ENCODE measurements at regions not wholly inside any gene's neighbourhood (a gene's known extent, or its start where the extent isn't known, plus 50 kb on each side); places are given as distances from the start of the nearest gene placed in this dataset.

DNA sequence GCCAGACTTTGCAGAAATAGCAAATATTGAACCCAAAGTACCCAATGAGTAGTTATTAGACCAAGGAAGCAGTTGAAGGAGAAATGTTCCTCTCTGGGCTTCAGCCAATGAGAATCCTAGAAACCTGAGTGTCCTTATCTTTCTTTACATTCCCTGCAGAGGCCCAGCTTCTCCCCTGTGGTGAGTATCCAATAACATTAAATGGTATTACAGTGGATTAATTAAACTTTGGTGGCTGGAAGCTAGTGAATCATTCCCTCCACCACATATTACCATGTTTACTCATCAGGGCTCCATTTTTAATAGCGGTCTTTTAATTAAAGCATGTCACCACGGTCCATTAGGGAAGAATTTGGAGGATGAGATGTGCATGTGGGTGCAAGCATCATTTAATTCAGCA lies 74.0 kb downstream of the UNC5CL start:
- Histone ChIP-seq H3K4me2 (ENCODE audit: insufficient read depth in 1 of 2, low read depth in 2 of 2, low read length in 2 of 2) (no peak overlapping the region), H2AK5ac (ENCODE audit: low read depth, low read length) (no peak overlapping the region), H3K4ac (replicated peaks; ENCODE audit: insufficient read length, low read depth, low read length) (no peak overlapping the region), H4K91ac (replicated peaks; ENCODE audit: insufficient read length, low read length) (no peak overlapping the region), H3K18ac (ENCODE audit: extremely low read depth, low read length) (no peak overlapping the region), H3K9ac (replicated peaks in 1 of 4; ENCODE audit: extremely low read depth in 1 of 4, low read depth in 3 of 4, low read length in 3 of 4) (no peak overlapping the region), H3K9me3 (ENCODE audit: insufficient read depth in 2 of 2, low read depth in 1 of 2, low read length in 1 of 2) (no peaks in the 10 kb centered on the region), H4K5ac (ENCODE audit: insufficient read length, low read depth, low read length) (no peak overlapping the region), H3K27ac (ENCODE audit: low read depth, low read length) (no peak overlapping the region), H4K8ac (ENCODE audit: extremely low read depth, insufficient read depth, low read length) (no peak overlapping the region), H3K27me3 (replicated peaks in 1 of 4; ENCODE audit: control insufficient read depth in 3 of 4, extremely low read depth in 1 of 4, insufficient read depth in 3 of 4, low read length in 3 of 4) (no peaks in the 10 kb centered on the region), H2BK12ac (ENCODE audit: low read depth, low read length) (no peak overlapping the region), H3K4me1 (replicated peaks in 1 of 4; ENCODE audit: control insufficient read depth in 3 of 4, insufficient read depth in 4 of 4, low read length in 3 of 4) (peaks cover 0 to 3% (median 0%) of the 10 kb centered on the region in 4 experiments; a peak in 1 of 7 replicates), H2AFZ (ENCODE audit: low read length) (no peak overlapping the region), H2BK5ac (ENCODE audit: low read depth, low read length) (no peak overlapping the region), H2BK20ac (ENCODE audit: low read length) (no peak overlapping the region), H2BK15ac (ENCODE audit: low read length) (no peak overlapping the region), H3K4me3 (ENCODE audit: extremely low read depth in 1 of 4, insufficient read depth in 2 of 4, low read depth in 3 of 4, low read length in 4 of 4) (no peak overlapping the region), H3K36me3 (ENCODE audit: control insufficient read depth in 2 of 4, insufficient read depth in 4 of 4, low read length in 3 of 4) (no peaks in the 10 kb centered on the region), H3K56ac (replicated peaks; ENCODE audit: insufficient read length, low read depth, low read length) (no peak overlapping the region), H3K14ac (ENCODE audit: insufficient read length) (no peak overlapping the region), H2BK120ac (replicated peaks; ENCODE audit: low read depth, low read length) (no peak overlapping the region), H4K20me1 (replicated peaks in 1 of 2; ENCODE audit: control insufficient read depth in 1 of 2, insufficient read depth in 2 of 2, low read length in 2 of 2) (no peaks in the 10 kb centered on the region), H3K79me1 (ENCODE audit: low read depth, low read length) (no peaks in the 10 kb centered on the region), H3K23ac (ENCODE audit: insufficient read length) (no peak overlapping the region), H3K23me2 (ENCODE audit: low read depth, low read length) (no peaks in the 10 kb centered on the region), H3K79me2 (ENCODE audit: control insufficient read depth in 1 of 2, insufficient read depth in 2 of 2, low read length in 2 of 2) (no peaks in the 10 kb centered on the region)
- ChIA-PET CTCF (ENCODE audit: partially characterized antibody) (interaction anchor here (0.6 kb wide), 1 partner anchor 20 kb away, joined by 3 read pairs; no protein-coding TSS in a partner anchor), POLR2A (ENCODE audit: partially characterized antibody) (no interaction called here)
- no peak for FAIRE-seq
- WGBS, 2 experiments (ENCODE audit: extremely low coverage in 1 of 2, insufficient coverage in 1 of 2, insufficient read length in 1 of 2, insufficient replicate concordance in 2 of 2, low coverage in 1 of 2, low lambda C conversion rate in 2 of 2, missing lambda C conversion rate in 1 of 2), result 100% methylated on average over 2 of the region's 2 CpGs; no CpG with 5 or more reads in 1 of the 2 experiments
- no peak for DNase-seq (ENCODE audit: low read depth in 1 of 2, low spot score in 2 of 2)
- TF ChIP-seq, protein P1, sequence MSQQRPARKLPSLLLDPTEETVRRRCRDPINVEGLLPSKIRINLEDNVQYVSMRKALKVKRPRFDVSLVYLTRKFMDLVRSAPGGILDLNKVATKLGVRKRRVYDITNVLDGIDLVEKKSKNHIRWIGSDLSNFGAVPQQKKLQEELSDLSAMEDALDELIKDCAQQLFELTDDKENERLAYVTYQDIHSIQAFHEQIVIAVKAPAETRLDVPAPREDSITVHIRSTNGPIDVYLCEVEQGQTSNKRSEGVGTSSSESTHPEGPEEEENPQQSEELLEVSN (IDR thresholded peaks at IDR 0.05), result no peak
- TF ChIP-seq POLR2A (IDR thresholded peaks at IDR 0.05; ENCODE audit: control extremely low read depth in 1 of 2, low read depth in 2 of 2, low read length in 2 of 2) (no peak), FOSL1 (IDR thresholded peaks at IDR 0.05; ENCODE audit: insufficient read depth, low read depth, low read length) (no peak), POU5F1 (IDR thresholded peaks at IDR 0.05; ENCODE audit: low read depth, low read length) (no peak), USF2 (IDR thresholded peaks at IDR 0.05; ENCODE audit: low read length) (no peak), EP300 (IDR thresholded peaks at IDR 0.05; ENCODE audit: borderline replicate concordance in 1 of 2, low read depth in 2 of 2, low read length in 2 of 2) (no peak), SIRT6 (IDR thresholded peaks at IDR 0.05; ENCODE audit: low read length) (no peak), SUZ12 (IDR thresholded peaks at IDR 0.05; ENCODE audit: low read length) (no peak), HDAC6 (IDR thresholded peaks at IDR 0.05; ENCODE audit: low read depth, low read length) (no peak), ZNF274 (IDR thresholded peaks at IDR 0.05; ENCODE audit: borderline replicate concordance, extremely low read depth, low read length) (no peak)
- TF ChIP-seq, protein P2, sequence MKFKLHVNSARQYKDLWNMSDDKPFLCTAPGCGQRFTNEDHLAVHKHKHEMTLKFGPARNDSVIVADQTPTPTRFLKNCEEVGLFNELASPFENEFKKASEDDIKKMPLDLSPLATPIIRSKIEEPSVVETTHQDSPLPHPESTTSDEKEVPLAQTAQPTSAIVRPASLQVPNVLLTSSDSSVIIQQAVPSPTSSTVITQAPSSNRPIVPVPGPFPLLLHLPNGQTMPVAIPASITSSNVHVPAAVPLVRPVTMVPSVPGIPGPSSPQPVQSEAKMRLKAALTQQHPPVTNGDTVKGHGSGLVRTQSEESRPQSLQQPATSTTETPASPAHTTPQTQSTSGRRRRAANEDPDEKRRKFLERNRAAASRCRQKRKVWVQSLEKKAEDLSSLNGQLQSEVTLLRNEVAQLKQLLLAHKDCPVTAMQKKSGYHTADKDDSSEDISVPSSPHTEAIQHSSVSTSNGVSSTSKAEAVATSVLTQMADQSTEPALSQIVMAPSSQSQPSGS (IDR thresholded peaks at IDR 0.05; ENCODE audit: low read length), result no peak
